PC-9 (cell line): ENCODE measurements at regions not wholly inside any gene's neighbourhood (a gene's known extent, or its start where the extent isn't known, plus 50 kb on each side); places are given as distances from the start of the nearest gene placed in this dataset.

Source experiments
- BruUV-seq: library from RNA; stranded (reverse); fragments of 400-500 nt; replicated peaks from 2 replicates; lab custom pipeline; 2021; lab: Mats Ljungman, UMichigan
- CTCF ChIA-PET: fragments of 300-600 bp; sonication (Branson Sonifier 250); formaldehyde crosslinking; loops from one replicate; lab custom pipeline; 2022; ENCODE audit warnings: antibody characterized with exemption; lab: Charles Lee
- POLR2A ChIA-PET: fragments of 300-600 bp; sonication (Branson Sonifier 250); formaldehyde crosslinking; loops from one replicate; lab custom pipeline; 2022; ENCODE audit warnings: antibody characterized with exemption; ENCODE audit not compliant: unreplicated experiment; lab: Charles Lee
- DNase-seq, 2 experiments: peaks; one replicate each; pipeline versions ENCODE4 v3.0.0 to v3.0.0-alpha.2; 2015 to 2022; ENCODE audit warnings: mixed read lengths in 1 of 2
- H2AFZ ChIP-seq: fragments of 200-600 bp; sonication (generic); 2 replicates; pipeline ENCODE4 v1.8.1; 2017; ENCODE audit warnings: antibody characterized with exemption
- H3F3A ChIP-seq: fragments of 200-600 bp; sonication (generic); 2 replicates; pipeline ENCODE4 v1.8.1; 2017; ENCODE audit warnings: antibody characterized with exemption, mild to moderate bottlenecking, low read depth; ENCODE audit not compliant: insufficient read depth
- H3K27ac ChIP-seq: fragments of 200-600 bp; sonication (generic); 2 replicates; pipeline ENCODE4 v1.6.1; 2016; ENCODE audit warnings: mixed run types
- H3K27me3 ChIP-seq: fragments of 200-600 bp; sonication (generic); 2 replicates; pipeline ENCODE4 v1.6.1; 2016; ENCODE audit warnings: low read depth, mixed run types; ENCODE audit not compliant: insufficient read depth
- H3K36me3 ChIP-seq: fragments of 200-600 bp; sonication (generic); 2 replicates; pipeline ENCODE4 v1.6.1; 2016; ENCODE audit warnings: low read depth, mixed run types
- H3K4me1 ChIP-seq: fragments of 200-600 bp; sonication (generic); replicated peaks from 2 replicates; pipeline ENCODE4 v1.6.1; 2016; ENCODE audit warnings: mixed run types; ENCODE audit not compliant: insufficient read depth
- H3K4me2 ChIP-seq: fragments of 200-600 bp; sonication (generic); 2 replicates; pipeline ENCODE4 v1.6.1; 2017; ENCODE audit warnings: mixed run types
- H3K4me3 ChIP-seq: fragments of 200-600 bp; sonication (generic); 2 replicates; pipeline ENCODE4 v1.6.1; 2016; ENCODE audit warnings: mixed run types
- H3K79me2 ChIP-seq: fragments of 200-600 bp; sonication (generic); 2 replicates; pipeline ENCODE4 v1.6.1; 2017; ENCODE audit warnings: low read depth, mixed run types
- H3K9me2 ChIP-seq: fragments of 200-600 bp; sonication (generic); 2 replicates; pipeline ENCODE4 v1.8.1; 2017; ENCODE audit warnings: mild to moderate bottlenecking; ENCODE audit not compliant: insufficient read depth
- H3K9me3 ChIP-seq: fragments of 200-600 bp; sonication (generic); 2 replicates; pipeline ENCODE4 v1.8.1; 2016; ENCODE audit warnings: low read depth; ENCODE audit not compliant: insufficient read depth
- H4K20me1 ChIP-seq: fragments of 200-600 bp; sonication (generic); 2 replicates; pipeline ENCODE4 v1.8.1; 2017; ENCODE audit not compliant: insufficient read depth
- CTCF ChIP-seq: fragments of 200-600 bp; sonication (generic); conservative IDR thresholded peaks from 2 replicates; pipeline ENCODE4 v1.6.1; 2017; ENCODE audit warnings: mixed run types, antibody characterized with exemption, mild to moderate bottlenecking, moderate library complexity
- EZH2 ChIP-seq: fragments of 200-600 bp; sonication (generic); IDR thresholded peaks from 2 replicates; pipeline ENCODE4 v1.8.0; 2017; ENCODE audit warnings: antibody characterized with exemption, low read depth
- intact Hi-C: fragments of 100-400 bp; cut with micrococcal nuclease; formaldehyde crosslinking; loops from one replicate; pipeline ENCODE4 v1.10.0; 2022; ENCODE audit not compliant: unreplicated experiment

- Histone ChIP-seq H3K79me2 (no peaks in the 10 kb centered on the region), H3F3A (no peaks in the 10 kb centered on the region), H3K36me3 (no peaks in the 10 kb centered on the region), H3K4me1 (no peaks in the 10 kb centered on the region), H3K4me2 (no peak overlapping the region), H3K27ac (no peak overlapping the region), H3K9me3 (no peaks in the 10 kb centered on the region), H2AFZ (no peak overlapping the region), H3K27me3 (no peaks in the 10 kb centered on the region), H3K9me2 (no peaks in the 10 kb centered on the region), H3K4me3 (no peak overlapping the region), H4K20me1 (no peaks in the 10 kb centered on the region)
- POLR2A ChIA-PET = no interaction called here
- no TSS peak for BruUV-seq
- CTCF ChIA-PET = no interaction called here
- DNase-seq = no peak
- no peak for TF ChIP-seq CTCF
- TF ChIP-seq EZH2 = no peak
- intact Hi-C loops = no loop called here
Measured at GRCh38 chr11:80733361-80733760, 1292.5 kb upstream of the TENM4 start.

GRCh38 chr11:80727315-80727714, 1286.5 kb upstream of the TENM4 start:
- Histone ChIP-seq H4K20me1 (no peaks in the 10 kb centered on the region), H3K36me3 (no peaks in the 10 kb centered on the region), H3K27ac (no peak overlapping the region), H3K79me2 (no peaks in the 10 kb centered on the region), H3K4me3 (no peak overlapping the region), H3K9me2 (no peaks in the 10 kb centered on the region), H3K4me2 (no peak overlapping the region), H2AFZ (no peak overlapping the region), H3K4me1 (no peaks in the 10 kb centered on the region), H3K27me3 (no peaks in the 10 kb centered on the region), H3F3A (no peaks in the 10 kb centered on the region), H3K9me3 (no peaks in the 10 kb centered on the region)
- DNase-seq = no peak
- intact Hi-C loops = loop anchor here (10.0 kb wide), 1 partner anchor 277 kb away; no protein-coding TSS in a partner anchor
- ChIA-PET CTCF (no interaction called here), POLR2A (no interaction called here)
- BruUV-seq = no TSS peak
- no peak for TF ChIP-seq EZH2
- TF ChIP-seq CTCF = 0 out of 2 replicates have a peak, but pooled peaks have one; percentile 36

- Histone ChIP-seq H3F3A (no peaks in the 10 kb centered on the region), H2AFZ (no peak overlapping the region), H3K27me3 (no peaks in the 10 kb centered on the region), H3K36me3 (no peaks in the 10 kb centered on the region), H3K4me3 (no peak overlapping the region), H4K20me1 (no peaks in the 10 kb centered on the region), H3K27ac (no peak overlapping the region), H3K9me3 (no peaks in the 10 kb centered on the region), H3K4me1 (no peaks in the 10 kb centered on the region), H3K4me2 (no peak overlapping the region), H3K79me2 (no peaks in the 10 kb centered on the region), H3K9me2 (no peaks in the 10 kb centered on the region)
- intact Hi-C loops = loop anchor here (10.0 kb wide), 1 partner anchor 279 kb away; no protein-coding TSS in a partner anchor
- TF ChIP-seq CTCF (no peak), EZH2 (no peak)
- ChIA-PET CTCF (no interaction called here), POLR2A (no interaction called here)
- BruUV-seq = no TSS peak
- DNase-seq = no peak
Measured at GRCh38 chr11:80726236-80726635, 1285.4 kb upstream of the TENM4 start.
